ENCODE measurements at regions not wholly inside any gene's neighbourhood (a gene's known extent, or its start where the extent isn't known, plus 50 kb on each side); places are given as distances from the start of the nearest gene placed in this dataset.

- peaks cover 8% of the 10 kb centered on the region for H3K9me3 Mint-ChIP-seq
- no peak overlapping the region for H3K4me3 Mint-ChIP-seq
- no peaks in the 10 kb centered on the region for H3K4me1 Mint-ChIP-seq
- no peaks in the 10 kb centered on the region for H3K27me3 Mint-ChIP-seq
- ATAC-seq (ENCODE audit: low read depth) (no peak), DNase-seq (ENCODE audit: low spot score in 2 of 2) (no peak)
- no peaks in the 10 kb centered on the region for H3K36me3 Mint-ChIP-seq
- no peak overlapping the region for H3K27ac Mint-ChIP-seq
Measured at GRCh38 chr20:60662307-60662706, 589.8 kb upstream of the CDH4 start.

- no peaks in the 10 kb centered on the region for H3K36me3 Mint-ChIP-seq
- H3K27me3 Mint-ChIP-seq: no peaks in the 10 kb centered on the region
- peaks cover 6% of the 10 kb centered on the region for H3K9me3 Mint-ChIP-seq
- ATAC-seq (ENCODE audit: low read depth) (no peak), DNase-seq (ENCODE audit: low spot score in 2 of 2) (no peak)
- no peak overlapping the region for H3K27ac Mint-ChIP-seq
- H3K4me3 Mint-ChIP-seq: no peak overlapping the region
- H3K4me1 Mint-ChIP-seq: no peaks in the 10 kb centered on the region
Measured at GRCh38 chr20:60664106-60664505, 588.0 kb upstream of the CDH4 start.

- Mint-ChIP-seq H3K27ac (no peak overlapping the region), H3K27me3 (no peaks in the 10 kb centered on the region), H3K4me1 (no peaks in the 10 kb centered on the region), H3K36me3 (no peaks in the 10 kb centered on the region), H3K9me3 (peaks cover 5% of the 10 kb centered on the region), H3K4me3 (no peak overlapping the region)
- DNase-seq (ENCODE audit: low spot score in 2 of 2) (no peak), ATAC-seq (ENCODE audit: low read depth) (no peak)
Measured at GRCh38 chr20:60667641-60668040, 584.4 kb upstream of the CDH4 start.

GRCh38 chr20:60669211-60669610 lies 582.9 kb upstream of the CDH4 start:
- H3K27me3 Mint-ChIP-seq: no peaks in the 10 kb centered on the region
- ATAC-seq (ENCODE audit: low read depth) (no peak), DNase-seq (ENCODE audit: low spot score in 2 of 2) (no peak)
- H3K9me3 Mint-ChIP-seq: peaks cover 5% of the 10 kb centered on the region
- H3K4me1 Mint-ChIP-seq: no peaks in the 10 kb centered on the region
- no peak overlapping the region for H3K27ac Mint-ChIP-seq
- H3K36me3 Mint-ChIP-seq: no peaks in the 10 kb centered on the region
- no peak overlapping the region for H3K4me3 Mint-ChIP-seq

- Mint-ChIP-seq H3K36me3 (no peaks in the 10 kb centered on the region), H3K27me3 (no peaks in the 10 kb centered on the region), H3K4me3 (no peak overlapping the region), H3K9me3 (no peaks in the 10 kb centered on the region), H3K4me1 (no peaks in the 10 kb centered on the region), H3K27ac (no peak overlapping the region)
- ATAC-seq (ENCODE audit: low read depth): no peak
- no peak for DNase-seq (ENCODE audit: low spot score in 2 of 2)
Measured at GRCh38 chr20:60676011-60676410, 576.0 kb upstream of the CDH4 start.

GRCh38 chr20:60677819-60678218 lies 574.2 kb upstream of the CDH4 start:
- DNase-seq (ENCODE audit: low spot score in 2 of 2): no peak
- ATAC-seq (ENCODE audit: low read depth): no peak
- Mint-ChIP-seq H3K27ac (no peak overlapping the region), H3K4me3 (no peak overlapping the region), H3K36me3 (no peaks in the 10 kb centered on the region), H3K9me3 (peaks cover 4% of the 10 kb centered on the region), H3K4me1 (no peaks in the 10 kb centered on the region), H3K27me3 (no peaks in the 10 kb centered on the region)

- H3K9me3 Mint-ChIP-seq: peaks cover 4% of the 10 kb centered on the region
- no peaks in the 10 kb centered on the region for H3K4me1 Mint-ChIP-seq
- DNase-seq (ENCODE audit: low spot score in 2 of 2) (no peak), ATAC-seq (ENCODE audit: low read depth) (no peak)
- no peak overlapping the region for H3K4me3 Mint-ChIP-seq
- H3K36me3 Mint-ChIP-seq: no peaks in the 10 kb centered on the region
- H3K27me3 Mint-ChIP-seq: no peaks in the 10 kb centered on the region
- no peak overlapping the region for H3K27ac Mint-ChIP-seq
Measured at GRCh38 chr20:60680554-60680953, 571.5 kb upstream of the CDH4 start.

- H3K4me1 Mint-ChIP-seq: no peaks in the 10 kb centered on the region
- DNase-seq (ENCODE audit: low spot score in 2 of 2) (no peak), ATAC-seq (ENCODE audit: low read depth) (no peak)
- no peak overlapping the region for H3K27ac Mint-ChIP-seq
- H3K4me3 Mint-ChIP-seq: no peak overlapping the region
- H3K9me3 Mint-ChIP-seq: no peaks in the 10 kb centered on the region
- H3K36me3 Mint-ChIP-seq: no peaks in the 10 kb centered on the region
- peaks cover 3% of the 10 kb centered on the region for H3K27me3 Mint-ChIP-seq
Measured at GRCh38 chr20:60687213-60687612, 564.8 kb upstream of the CDH4 start.

- H3K4me1 Mint-ChIP-seq: no peaks in the 10 kb centered on the region
Measured at GRCh38 chr20:60690771-60691170, 561.3 kb upstream of the CDH4 start.

GRCh38 chr20:60691966-60692615 lies 560.0 kb upstream of the CDH4 start:
- Mint-ChIP-seq H3K27ac (no peak overlapping the region), H3K4me1 (no peaks in the 10 kb centered on the region), H3K4me3 (no peak overlapping the region), H3K36me3 (no peaks in the 10 kb centered on the region), H3K9me3 (no peaks in the 10 kb centered on the region), H3K27me3 (peaks cover 3% of the 10 kb centered on the region)
- no peak for ATAC-seq (ENCODE audit: low read depth)
- no peak for DNase-seq (ENCODE audit: low spot score in 2 of 2)

More at GRCh38 chr20:60690771-60691170, 561.3 kb upstream of the CDH4 start:
- H3K27me3 Mint-ChIP-seq: peaks cover 3% of the 10 kb centered on the region
- no peak for ATAC-seq (ENCODE audit: low read depth)
- no peak overlapping the region for H3K27ac Mint-ChIP-seq
- DNase-seq (ENCODE audit: low spot score in 2 of 2): no peak
- H3K9me3 Mint-ChIP-seq: no peaks in the 10 kb centered on the region
- H3K4me3 Mint-ChIP-seq: no peak overlapping the region
- H3K36me3 Mint-ChIP-seq: no peaks in the 10 kb centered on the region

- ATAC-seq (ENCODE audit: low read depth): no peak
- Mint-ChIP-seq H3K9me3 (peaks cover 3% of the 10 kb centered on the region), H3K27ac (no peak overlapping the region), H3K27me3 (peaks cover 3% of the 10 kb centered on the region), H3K36me3 (no peaks in the 10 kb centered on the region), H3K4me3 (no peak overlapping the region), H3K4me1 (no peaks in the 10 kb centered on the region)
- DNase-seq (ENCODE audit: low spot score in 2 of 2): no peak
Measured at GRCh38 chr20:60693496-60694133, 558.4 kb upstream of the CDH4 start.

- no peak for ATAC-seq (ENCODE audit: low read depth)
- H3K36me3 Mint-ChIP-seq: no peaks in the 10 kb centered on the region
- peaks cover 4% of the 10 kb centered on the region for H3K9me3 Mint-ChIP-seq
- no peaks in the 10 kb centered on the region for H3K4me1 Mint-ChIP-seq
- no peak for DNase-seq (ENCODE audit: low spot score in 2 of 2)
- H3K27ac Mint-ChIP-seq: no peak overlapping the region
- H3K27me3 Mint-ChIP-seq: peaks cover 3% of the 10 kb centered on the region
- H3K4me3 Mint-ChIP-seq: no peak overlapping the region
Measured at GRCh38 chr20:60694763-60695162, 557.3 kb upstream of the CDH4 start.

- Mint-ChIP-seq H3K4me1 (no peaks in the 10 kb centered on the region), H3K27ac (no peak overlapping the region), H3K4me3 (no peak overlapping the region), H3K36me3 (no peaks in the 10 kb centered on the region), H3K27me3 (peaks cover 3% of the 10 kb centered on the region), H3K9me3 (peaks cover 4% of the 10 kb centered on the region)
- ATAC-seq (ENCODE audit: low read depth): no peak
- DNase-seq (ENCODE audit: low spot score in 2 of 2): no peak
Measured at GRCh38 chr20:60695226-60696000, 556.6 kb upstream of the CDH4 start.

GRCh38 chr20:60697252-60697651 lies 554.8 kb upstream of the CDH4 start:
- no peak for ATAC-seq (ENCODE audit: low read depth)
- H3K27me3 Mint-ChIP-seq: no peaks in the 10 kb centered on the region

More at GRCh38 chr20:60697252-60697651, 554.8 kb upstream of the CDH4 start:
- peaks cover 4% of the 10 kb centered on the region for H3K9me3 Mint-ChIP-seq
- no peaks in the 10 kb centered on the region for H3K36me3 Mint-ChIP-seq
- H3K27ac Mint-ChIP-seq: no peak overlapping the region
- no peak for DNase-seq (ENCODE audit: low spot score in 2 of 2)
- no peak overlapping the region for H3K4me3 Mint-ChIP-seq
- no peaks in the 10 kb centered on the region for H3K4me1 Mint-ChIP-seq
